Liver (tissue), 8 donors: ENCODE measurements at regions not wholly inside any gene's neighbourhood (a gene's known extent, or its start where the extent isn't known, plus 50 kb on each side); places are given as distances from the start of the nearest gene placed in this dataset.
"Not testable (repeated sequence)": the region's sequence is repeated elsewhere in the genome, so short reads cannot be mapped to it uniquely, and the experiment has no call there.

ENCODE experiments used
- DNase-seq: peaks from one replicate; pipeline ENCODE4 v3.0.0-alpha.2; 2017; ENCODE audit warnings: low spot score
- H3K27ac ChIP-seq, 2 donors: one replicate each; pipeline ENCODE4 v1.7.0; 2013; ENCODE audit warnings: inconsistent platforms in 2 of 2, low read length in 2 of 2, control low read depth in 1 of 2, low read depth in 1 of 2, mild to moderate bottlenecking in 1 of 2
- H3K27me3 ChIP-seq, 4 donors: one replicate each; pipeline versions ENCODE4 v1.6.1 to v1.7.0; 2013; ENCODE audit warnings: low read length in 3 of 4, inconsistent platforms in 1 of 4, mild to moderate bottlenecking in 1 of 4, moderate library complexity in 1 of 4; ENCODE audit not compliant: control insufficient read depth in 4 of 4, insufficient read depth in 4 of 4
- H3K36me3 ChIP-seq, 4 donors: one replicate each; pipeline versions ENCODE4 v1.6.1 to v1.7.0; 2013; ENCODE audit warnings: low read length in 3 of 4, mild to moderate bottlenecking in 3 of 4, low read depth in 1 of 4, moderate library complexity in 1 of 4; ENCODE audit not compliant: control insufficient read depth in 4 of 4, insufficient read depth in 3 of 4
- H3K4me1 ChIP-seq, 4 donors: one replicate each; pipeline versions ENCODE4 v1.6.1 to v1.7.0; 2013; ENCODE audit warnings: low read length in 3 of 4, mild to moderate bottlenecking in 3 of 4, moderate library complexity in 1 of 4; ENCODE audit not compliant: control insufficient read depth in 4 of 4, insufficient read depth in 4 of 4
- H3K4me3 ChIP-seq, 3 donors: one replicate each; pipeline versions ENCODE4 v1.6.1 to v1.7.0; 2013; ENCODE audit warnings: low read length in 3 of 3, control low read depth in 1 of 3, low read depth in 1 of 3, mild to moderate bottlenecking in 1 of 3
- H3K9ac ChIP-seq, 2 donors: one replicate each; pipeline ENCODE4 v1.7.0; 2013; ENCODE audit warnings: low read length in 2 of 2, mild to moderate bottlenecking in 2 of 2, moderate library complexity in 2 of 2, control low read depth in 1 of 2, low read depth in 1 of 2
- H3K9me3 ChIP-seq, 4 donors: one replicate each; pipeline versions ENCODE4 v1.6.1 to v1.7.0; 2013; ENCODE audit warnings: low read length in 3 of 4; ENCODE audit not compliant: control insufficient read depth in 4 of 4
- CTCF ChIP-seq: fragments of 150-350 bp; IDR thresholded peaks from 2 replicates; pipeline ENCODE4 v1.5.1; 2017; ENCODE audit warnings: improper control_type of control experiment, low read depth, low read length; ENCODE audit not compliant: missing input control
- EGR1 ChIP-seq, 2 donors: IDR thresholded peaks; 2 replicates each; pipeline ENCODE4 v1.6.1; 2016 to 2018; ENCODE audit warnings: antibody characterized with exemption in 2 of 2, low read depth in 2 of 2
- REST ChIP-seq: IDR thresholded peaks from 2 replicates; pipeline ENCODE4 v1.6.1; 2016; ENCODE audit warnings: antibody characterized with exemption, mild to moderate bottlenecking
- RXRA ChIP-seq, 2 donors: IDR thresholded peaks; 2 replicates each; pipeline ENCODE4 v1.6.1; 2017 to 2018; ENCODE audit warnings: antibody characterized with exemption in 2 of 2, mild to moderate bottlenecking in 1 of 2
- YY1 ChIP-seq: IDR thresholded peaks from 2 replicates; pipeline ENCODE4 v1.6.1; 2016; ENCODE audit warnings: antibody characterized with exemption, mild to moderate bottlenecking
- WGBS: extraction: QIAGEN DNeasy Blood & Tissue Kit; methylation state at CpG from one replicate; pipeline ENCODE4 v1.1.7; 2013; 5-methylcytosine and 5-hydroxymethylcytosine counted together
- TF ChIP-seq, protein P1 (sequence below): IDR thresholded peaks from 2 replicates; pipeline ENCODE4 v1.6.1; 2016; ENCODE audit warnings: antibody characterized with exemption
- donor health status: healthy.
- donor health status: healthy.
- donor health status: healthy.
- donor health status: healthy.
- donor health status: healthy.

- TF ChIP-seq REST, result no peak
- TF ChIP-seq EGR1 (IDR thresholded peaks at IDR 0.05; ENCODE audit: low read depth in 2 of 2), result no peak
Observed at GRCh38 chr4:179165862-179166261, 1723.6 kb upstream of the AGA start.

DNA sequence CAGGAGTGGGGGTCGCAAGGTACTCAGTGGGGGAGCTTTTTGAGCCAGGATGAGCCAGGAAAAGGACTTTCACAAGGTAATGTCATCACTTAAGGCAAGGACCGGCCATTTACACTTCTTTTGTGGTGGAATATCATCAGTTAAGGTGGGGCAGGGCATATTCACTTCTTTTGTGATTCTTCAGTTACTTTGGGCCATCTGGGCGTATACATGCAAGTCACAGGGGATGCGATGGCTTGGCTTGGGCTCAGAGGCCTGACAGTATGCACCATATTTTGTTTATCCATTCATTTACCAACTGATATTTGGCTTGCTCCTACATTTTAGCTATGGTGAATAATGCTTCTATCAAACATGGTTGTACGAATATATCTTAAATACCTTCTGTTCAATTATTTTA lies 1728.1 kb upstream of the AGA start:
- not testable (repeated sequence) for H3K4me1 ChIP-seq, DNase-seq, H3K27me3 ChIP-seq, H3K36me3 ChIP-seq, H3K4me3 ChIP-seq, H3K9me3 ChIP-seq, H3K27ac ChIP-seq, H3K9ac ChIP-seq
- WGBS, result 86% methylated on average over 4 of the region's 5 CpGs

More at GRCh38 chr4:179165862-179166261, 1723.6 kb upstream of the AGA start:
- Histone ChIP-seq H3K27me3 (no peaks in the 10 kb centered on the region), H3K9ac (no peak overlapping the region), H3K36me3 (no peaks in the 10 kb centered on the region), H3K4me1 (no peaks in the 10 kb centered on the region), H3K4me3 (no peak overlapping the region), H3K27ac (no peak overlapping the region), H3K9me3 (no peaks in the 10 kb centered on the region)
- DNase-seq, result no peak
- 38% methylated on average over 3 of the region's 3 CpGs for WGBS

GRCh38 chr4:179182741-179183140 lies 1740.5 kb upstream of the AGA start:
- Histone ChIP-seq H3K4me3 (no peak overlapping the region), H3K36me3 (no peaks in the 10 kb centered on the region), H3K4me1 (no peaks in the 10 kb centered on the region), H3K27me3 (no peaks in the 10 kb centered on the region), H3K9ac (no peak overlapping the region), H3K9me3 (no peaks in the 10 kb centered on the region), H3K27ac (no peak overlapping the region)
- TF ChIP-seq REST (no peak), YY1 (no peak), RXRA (IDR thresholded peaks at IDR 0.05) (no peak), CTCF (no peak)
- TF ChIP-seq, protein P1, sequence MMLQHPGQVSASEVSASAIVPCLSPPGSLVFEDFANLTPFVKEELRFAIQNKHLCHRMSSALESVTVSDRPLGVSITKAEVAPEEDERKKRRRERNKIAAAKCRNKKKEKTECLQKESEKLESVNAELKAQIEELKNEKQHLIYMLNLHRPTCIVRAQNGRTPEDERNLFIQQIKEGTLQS, result no peak
- no peak for DNase-seq
